IMR-90 (cell line): ENCODE measurements at regions not wholly inside any gene's neighbourhood (a gene's known extent, or its start where the extent isn't known, plus 50 kb on each side); places are given as distances from the start of the nearest gene placed in this dataset.

Experiments used
- ATAC-seq: fragments of 200-7000 bp; cut with Tn5 transposase; 2 replicates; pipeline ENCODE4 v1.9.1; 2020; ENCODE audit warnings: low read depth, mild to moderate bottlenecking, moderate library complexity
- BruUV-seq: library from RNA; stranded (reverse); fragments of 400-500 nt; replicated peaks from 2 replicates; lab custom pipeline; 2021; lab: Mats Ljungman, UMichigan
- CTCF ChIA-PET: fragments of 300-600 bp; formaldehyde crosslinking; extraction: SDS; loops from one replicate; lab custom pipeline; 2021; ENCODE audit warnings: antibody characterized with exemption; lab: Yijun Ruan, JAX
- POLR2A ChIA-PET: fragments of 300-600 bp; sonication (Branson Sonifier 250); formaldehyde crosslinking; loops from one replicate; lab custom pipeline; 2022; ENCODE audit warnings: antibody characterized with exemption; ENCODE audit not compliant: unreplicated experiment; lab: Charles Lee
- DNase-seq: peaks from one replicate; pipeline ENCODE4 v3.0.0; 2013
- H2AFZ ChIP-seq: replicated peaks from 2 replicates; pipeline ENCODE3; 2013; ENCODE audit warnings: low read length, mild to moderate bottlenecking; ENCODE audit not compliant: poor library complexity
- H2AK5ac ChIP-seq: 2 replicates; pipeline ENCODE4 v1.6.1; 2013; ENCODE audit warnings: low read depth, low read length, inconsistent platforms
- H2AK9ac ChIP-seq: replicated peaks from 2 replicates; pipeline ENCODE3; 2013; ENCODE audit warnings: mild to moderate bottlenecking, low read depth, low read length, moderate library complexity; ENCODE audit not compliant: poor library complexity
- H2BK120ac ChIP-seq: 2 replicates; pipeline ENCODE4 v1.6.1; 2013; ENCODE audit warnings: low read depth, low read length, inconsistent platforms
- H2BK15ac ChIP-seq: 3 replicates; pipeline ENCODE4 v1.6.1; 2013; ENCODE audit warnings: low read depth, low read length, inconsistent platforms
- H2BK20ac ChIP-seq: 2 replicates; pipeline ENCODE4 v1.6.1; 2013; ENCODE audit warnings: low read depth, mild to moderate bottlenecking, inconsistent platforms, low read length, moderate library complexity
- H2BK5ac ChIP-seq: 2 replicates; pipeline ENCODE4 v1.6.1; 2013; ENCODE audit warnings: mild to moderate bottlenecking, low read depth, low read length, inconsistent platforms; ENCODE audit not compliant: poor library complexity, severe bottlenecking
- H3K14ac ChIP-seq: replicated peaks from 2 replicates; pipeline ENCODE4 v1.6.1; 2013; ENCODE audit warnings: low read depth, low read length, inconsistent platforms
- H3K18ac ChIP-seq: 2 replicates; pipeline ENCODE4 v1.6.1; 2013; ENCODE audit warnings: low read depth, low read length, control low read depth
- H3K23ac ChIP-seq: 2 replicates; pipeline ENCODE4 v1.6.1; 2013; ENCODE audit warnings: low read depth, low read length, inconsistent platforms
- H3K27ac ChIP-seq: 2 replicates; pipeline ENCODE4 v1.5.1; 2013; ENCODE audit warnings: mild to moderate bottlenecking, control low read depth, low read length; ENCODE audit not compliant: insufficient read depth
- H3K27me3 ChIP-seq: 2 replicates; pipeline ENCODE4 v1.6.1; 2013; ENCODE audit warnings: low read length; ENCODE audit not compliant: control insufficient read depth, insufficient read depth
- H3K36me3 ChIP-seq: 2 replicates; pipeline ENCODE4 v1.6.1; 2013; ENCODE audit warnings: low read length, mixed read lengths; ENCODE audit not compliant: control insufficient read depth, insufficient read depth
- H3K4ac ChIP-seq: 2 replicates; pipeline ENCODE4 v1.6.1; 2013; ENCODE audit warnings: low read depth, low read length, inconsistent platforms
- H3K4me1 ChIP-seq: 2 replicates; pipeline ENCODE4 v1.6.1; 2013; ENCODE audit warnings: low read length, mixed read lengths; ENCODE audit not compliant: control insufficient read depth, insufficient read depth
- H3K4me2 ChIP-seq: 2 replicates; pipeline ENCODE4 v1.6.1; 2013; ENCODE audit warnings: low read depth, mild to moderate bottlenecking, control low read depth, low read length, moderate library complexity
- H3K4me3 ChIP-seq: 2 replicates; pipeline ENCODE4 v1.5.1; 2013; ENCODE audit warnings: low read depth, mild to moderate bottlenecking, control low read depth, low read length, moderate library complexity; ENCODE audit not compliant: insufficient read depth
- H3K56ac ChIP-seq: 2 replicates; pipeline ENCODE4 v1.6.1; 2013; ENCODE audit warnings: low read length, inconsistent platforms; ENCODE audit not compliant: insufficient read depth; ENCODE audit errors: extremely low read depth
- H3K79me1 ChIP-seq, 2 experiments: 2 replicates each; pipeline ENCODE4 v1.6.1; 2013; ENCODE audit warnings: low read length in 2 of 2, inconsistent platforms in 1 of 2, low read depth in 1 of 2
- H3K9ac ChIP-seq: 2 replicates; pipeline ENCODE4 v1.6.1; 2013; ENCODE audit warnings: low read depth, low read length, control low read depth
- H3K9me1 ChIP-seq: 2 replicates; pipeline ENCODE4 v1.6.1; 2013; ENCODE audit warnings: low read length, inconsistent platforms; ENCODE audit not compliant: insufficient read depth
- H3K9me3 ChIP-seq: 2 replicates; pipeline ENCODE4 v1.6.1; 2013; ENCODE audit warnings: low read length; ENCODE audit not compliant: control insufficient read depth, insufficient read depth
- H4K20me1 ChIP-seq: 2 replicates; pipeline ENCODE4 v1.6.1; 2013; ENCODE audit warnings: low read length, inconsistent platforms; ENCODE audit not compliant: insufficient read depth
- H4K5ac ChIP-seq: 2 replicates; pipeline ENCODE4 v1.6.1; 2013; ENCODE audit warnings: mild to moderate bottlenecking, low read depth, low read length, control low read depth
- H4K8ac ChIP-seq, 2 experiments: 2 replicates each; pipeline ENCODE4 v1.6.1; 2013; ENCODE audit warnings: low read depth in 2 of 2, low read length in 2 of 2, control low read depth in 1 of 2, inconsistent platforms in 1 of 2
- H4K91ac ChIP-seq: 2 replicates; pipeline ENCODE4 v1.6.1; 2013; ENCODE audit warnings: low read depth, low read length, inconsistent platforms; ENCODE audit not compliant: insufficient read depth
- BHLHE40 ChIP-seq: fragments of 150-350 bp; IDR thresholded peaks from 2 replicates; pipeline ENCODE4 v1.6.1; 2016; ENCODE audit warnings: mild to moderate bottlenecking, low read depth, low read length
- CEBPB ChIP-seq: IDR thresholded peaks from 2 replicates; pipeline ENCODE4 v1.6.1; 2012; ENCODE audit warnings: low read depth, low read length, improper control_type of control experiment
- CHD1 ChIP-seq: IDR thresholded peaks from 2 replicates; pipeline ENCODE4 v1.6.1; 2012; ENCODE audit warnings: low read depth, low read length, improper control_type of control experiment
- CTCF ChIP-seq: conservative IDR thresholded peaks from 2 replicates; pipeline ENCODE4 v1.5.1; 2012; ENCODE audit warnings: mild to moderate bottlenecking, low read depth, low read length, improper control_type of control experiment
- ELK1 ChIP-seq: fragments of 150-350 bp; IDR thresholded peaks from 2 replicates; pipeline ENCODE4 v1.6.1; 2016; ENCODE audit warnings: low read depth, mild to moderate bottlenecking, low read length, moderate library complexity, borderline replicate concordance
- FOS ChIP-seq: fragments of 150-350 bp; IDR thresholded peaks from 2 replicates; pipeline ENCODE4 v1.6.1; 2016; ENCODE audit warnings: low read depth, low read length
- MAFK ChIP-seq: IDR thresholded peaks from 2 replicates; pipeline ENCODE4 v1.6.1; 2012; ENCODE audit warnings: low read depth, low read length, improper control_type of control experiment
- MAZ ChIP-seq: IDR thresholded peaks from 2 replicates; pipeline ENCODE4 v1.6.1; 2012; ENCODE audit warnings: low read depth, mild to moderate bottlenecking, low read length, improper control_type of control experiment, moderate library complexity, borderline replicate concordance
- MXI1 ChIP-seq: IDR thresholded peaks from 2 replicates; pipeline ENCODE4 v1.6.1; 2012; ENCODE audit warnings: low read depth, mild to moderate bottlenecking, low read length, moderate library complexity, borderline replicate concordance
- POLR2A ChIP-seq: IDR thresholded peaks from 2 replicates; pipeline ENCODE4 v1.6.1; 2012; ENCODE audit warnings: mild to moderate bottlenecking, low read depth, low read length
- RAD21 ChIP-seq: IDR thresholded peaks from 2 replicates; pipeline ENCODE4 v1.6.1; 2012; ENCODE audit warnings: low read length, improper control_type of control experiment
- RCOR1 ChIP-seq: IDR thresholded peaks from 2 replicates; pipeline ENCODE4 v1.6.1; 2012; ENCODE audit warnings: mild to moderate bottlenecking, low read length, improper control_type of control experiment; ENCODE audit not compliant: insufficient replicate concordance
- RFX5 ChIP-seq: IDR thresholded peaks from 2 replicates; pipeline ENCODE4 v1.8.0; 2012; ENCODE audit warnings: low read depth, mild to moderate bottlenecking, low read length, moderate library complexity
- SMC3 ChIP-seq: fragments of 150-350 bp; IDR thresholded peaks from 2 replicates; pipeline ENCODE4 v1.6.1; 2016; ENCODE audit warnings: low read depth, mild to moderate bottlenecking, antibody characterized with exemption, low read length, moderate library complexity
- WGBS, 2 experiments: methylation state at CpG; one replicate each; pipeline versions ENCODE4 v1.1.5 to v1.1.7; 2013; ENCODE audit warnings: missing lambda C conversion rate in 2 of 2; ENCODE audit not compliant: insufficient read length in 1 of 2; ENCODE audit errors: extremely low coverage in 2 of 2; 5-methylcytosine and 5-hydroxymethylcytosine counted together
- dilution Hi-C: fragments of 300-500 bp; cut with HindIII; formaldehyde crosslinking; loops from one replicate; pipeline ENCODE4 v1.14.3; 2018; ENCODE audit warnings: low sequenced_read_pairs; ENCODE audit not compliant: unreplicated experiment
- in situ Hi-C: fragments of 300-500 bp; cut with MboI; formaldehyde crosslinking; loops from 3 replicates; pipeline ENCODE4 v1.14.3; 2019; ENCODE audit warnings: low sequenced_read_pairs, inconsistent platforms, mixed read lengths
- intact Hi-C: fragments of 100-400 bp; cut with micrococcal nuclease; formaldehyde crosslinking; loops from 2 replicates; pipeline ENCODE4 v1.10.0; 2022

GRCh38 chr1:209324901-209325871 is 258.3 kb upstream of the CAMK1G start:
- Histone ChIP-seq H3K36me3 (no peaks in the 10 kb centered on the region), H3K4me2 (no peak overlapping the region), H2BK20ac (no peak overlapping the region), H2AK9ac (no peak overlapping the region), H3K4ac (no peak overlapping the region), H4K5ac (no peak overlapping the region), H3K18ac (no peak overlapping the region), H4K20me1 (no peaks in the 10 kb centered on the region), H3K4me1 (no peaks in the 10 kb centered on the region), H3K27me3 (no peaks in the 10 kb centered on the region), H3K9ac (no peak overlapping the region), H4K8ac (no peak overlapping the region), H2BK5ac (no peak overlapping the region), H3K9me3 (no peaks in the 10 kb centered on the region), H2BK120ac (no peak overlapping the region), H2AFZ (no peak overlapping the region), H4K91ac (no peak overlapping the region), H3K4me3 (no peak overlapping the region), H3K9me1 (no peaks in the 10 kb centered on the region), H2BK15ac (no peak overlapping the region), H3K23ac (no peak overlapping the region), H3K27ac (no peak overlapping the region), H3K79me1 (no peaks in the 10 kb centered on the region), H3K56ac (no peak overlapping the region), H2AK5ac (no peak overlapping the region), H3K14ac (no peak overlapping the region)
- BruUV-seq = no TSS peak
- dilution Hi-C loops (no loop called here), in situ Hi-C loops (no loop called here), intact Hi-C loops (no loop called here)
- no CpG with 5 or more reads among the region's 5 CpGs for WGBS, 2 experiments
- ChIA-PET CTCF (no interaction called here), POLR2A (no interaction called here)
- ATAC-seq (no peak), DNase-seq (no peak)
- TF ChIP-seq CHD1 (no peak), MAZ (no peak), POLR2A (no peak), BHLHE40 (no peak), ELK1 (no peak), CTCF (no peak), FOS (no peak), RFX5 (no peak), MXI1 (no peak), MAFK (no peak), RAD21 (no peak), SMC3 (no peak), CEBPB (no peak), RCOR1 (no peak)
